GM19043 (cell line): ENCODE measurements at regions not wholly inside any gene's neighbourhood (a gene's known extent, or its start where the extent isn't known, plus 50 kb on each side); places are given as distances from the start of the nearest gene placed in this dataset.

Experiments used
- ATAC-seq: cut with Tn5 transposase; IDR thresholded peaks from one replicate; pipeline ENCODE4 v1.9.1; 2021; ENCODE audit warnings: low read depth; ENCODE audit not compliant: unreplicated experiment

DNA sequence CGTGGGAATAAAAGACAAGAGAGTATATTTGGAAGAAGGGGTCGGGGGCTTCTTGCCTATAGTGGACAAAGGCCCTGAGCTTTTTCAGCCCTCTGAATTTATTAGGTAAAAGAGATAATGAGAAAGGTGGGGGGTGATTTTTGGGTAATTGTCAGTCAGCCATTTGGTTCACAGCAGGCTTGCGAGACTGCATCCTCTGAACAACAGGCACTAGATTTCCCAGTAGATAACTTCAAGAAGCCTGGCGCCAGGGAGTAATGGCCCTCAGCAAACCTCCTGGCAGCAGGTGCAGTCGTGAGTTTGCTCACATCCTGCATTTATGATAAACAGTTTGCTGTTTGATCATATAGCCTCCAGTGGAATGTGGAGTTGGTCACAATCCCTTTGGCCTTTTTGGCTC, 609.0 kb downstream of the DHX35 start:
- no peak for ATAC-seq

DNA sequence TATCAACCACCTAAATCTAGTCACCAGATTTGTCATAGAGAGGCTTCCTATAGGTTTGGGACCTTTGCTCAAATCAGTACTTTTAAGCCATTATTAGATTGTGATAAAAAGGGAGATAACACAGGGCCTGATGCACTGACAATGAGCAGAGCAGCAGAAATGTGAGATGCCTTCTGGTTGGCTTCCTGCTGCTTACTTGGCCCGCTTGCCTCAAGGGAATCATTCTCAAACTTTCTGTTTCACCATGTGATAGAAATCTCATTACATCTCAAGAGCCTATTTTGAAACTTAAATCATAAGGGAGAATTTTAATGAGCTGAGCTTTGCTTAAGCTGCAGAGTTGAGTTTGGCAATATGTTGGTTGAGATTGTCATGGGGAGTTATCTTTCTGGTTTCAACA, 606.0 kb downstream of the DHX35 start:
- ATAC-seq, result peak; percentile 80

GRCh38 chr20:39563349-39563748, 601.2 kb downstream of the DHX35 start:
- no peak for ATAC-seq

DNA sequence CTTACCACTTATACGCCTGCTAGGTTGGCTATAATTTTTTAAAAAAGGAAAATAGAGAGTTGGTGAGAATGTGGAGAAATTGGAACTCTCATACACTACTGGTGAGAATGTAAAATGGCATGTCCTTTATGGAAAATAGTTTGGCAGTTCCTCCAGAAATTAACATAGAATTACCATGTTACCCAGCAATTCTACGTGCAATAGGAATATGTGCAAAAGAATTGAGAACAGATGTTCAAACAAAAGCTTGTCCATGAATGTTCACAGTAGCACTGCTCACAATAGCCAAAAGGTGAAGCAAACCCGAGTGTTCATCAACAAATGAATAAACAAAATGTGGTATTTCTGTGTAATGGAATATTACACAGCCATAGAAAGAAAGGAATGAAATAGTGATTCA, 592.2 kb downstream of the DHX35 start:
- no peak for ATAC-seq

- ATAC-seq, result no peak
Measured at GRCh38 chr20:39553120-39553519, 591.0 kb downstream of the DHX35 start.

DNA sequence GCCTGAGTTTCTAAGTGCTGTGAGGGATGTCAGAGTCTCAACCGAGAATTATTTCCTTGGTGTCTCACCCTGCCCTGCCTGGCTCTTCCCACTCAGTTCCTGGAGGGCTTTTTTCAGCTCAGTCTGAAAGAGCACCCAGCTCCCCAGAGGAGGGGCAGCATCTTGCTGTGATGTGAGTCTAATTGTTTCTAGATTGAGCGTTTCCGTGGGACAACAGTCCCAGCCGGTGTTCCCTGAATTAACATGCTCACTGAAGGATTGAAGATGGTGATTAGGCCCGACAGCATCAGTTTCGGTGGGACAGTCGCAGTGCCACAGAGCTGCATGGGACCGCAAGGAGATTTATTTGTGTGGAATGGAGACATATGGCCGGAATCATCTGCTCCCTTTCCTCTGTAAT, 587.6 kb downstream of the DHX35 start:
- no peak for ATAC-seq

- ATAC-seq, result no peak
Measured at GRCh38 chr20:39547546-39548408, 585.6 kb downstream of the DHX35 start.

DNA sequence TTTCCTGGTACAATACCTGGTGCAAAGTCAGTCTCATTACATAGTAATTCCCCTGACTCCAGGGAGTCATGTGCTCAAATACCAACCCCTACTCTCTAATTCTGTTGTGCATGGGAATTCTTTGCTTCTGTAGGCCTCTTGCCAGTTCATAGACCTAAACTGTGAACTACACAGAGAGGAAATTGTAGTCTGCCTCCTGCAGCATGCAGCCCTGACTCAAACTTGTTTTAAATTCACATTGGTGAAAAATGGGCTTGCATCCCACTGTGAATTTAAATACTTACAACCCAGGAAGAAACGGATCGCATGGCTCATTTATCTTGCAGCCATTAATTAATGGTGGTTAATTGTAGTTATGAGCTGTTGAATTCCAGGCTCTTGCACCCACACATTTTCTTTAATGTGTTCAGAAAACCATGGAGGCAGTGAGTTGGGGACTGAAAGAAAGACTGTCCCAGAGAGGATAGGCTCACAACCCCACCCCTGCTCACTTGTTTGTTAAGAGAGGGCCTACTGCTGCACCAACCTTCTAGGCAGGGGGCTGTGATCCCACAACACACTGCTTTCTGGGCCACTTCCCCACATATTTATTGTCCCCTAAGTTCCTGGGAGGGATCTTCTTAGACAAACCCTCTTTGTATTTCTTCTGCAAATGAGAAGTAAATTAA, 579.1 kb downstream of the DHX35 start:
- no peak for ATAC-seq

GRCh38 chr20:39538317-39538716, 576.2 kb downstream of the DHX35 start:
- ATAC-seq, result no peak

DNA sequence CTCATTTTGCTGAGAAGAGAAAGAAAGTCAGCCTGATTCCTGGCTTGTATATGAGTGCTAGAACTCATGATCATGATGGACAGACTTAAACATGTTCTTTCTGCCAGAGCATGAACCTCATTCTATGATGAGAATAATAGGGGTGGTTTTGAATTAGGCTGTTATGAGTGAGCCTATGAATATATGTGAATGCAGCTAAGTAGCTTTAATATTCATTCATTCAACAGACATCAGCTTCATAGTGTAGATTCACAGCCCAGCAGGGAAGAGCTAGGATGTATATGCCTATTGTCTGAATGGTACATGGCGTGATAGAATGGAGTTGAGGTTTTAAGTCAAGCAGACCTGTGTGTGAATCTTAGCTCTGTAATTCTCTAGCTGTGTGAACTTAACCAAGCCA, 573.2 kb downstream of the DHX35 start:
- ATAC-seq, result no peak

GRCh38 chr20:39534846-39535245, 572.7 kb downstream of the DHX35 start:
- ATAC-seq, result no peak

GRCh38 chr20:39533858-39534257, 571.7 kb downstream of the DHX35 start:
- ATAC-seq, result no peak

- no peak for ATAC-seq
Measured at GRCh38 chr20:39532205-39532604, 570.1 kb downstream of the DHX35 start.

- ATAC-seq, result no peak
Measured at GRCh38 chr20:39528436-39528835, 566.3 kb downstream of the DHX35 start.

DNA sequence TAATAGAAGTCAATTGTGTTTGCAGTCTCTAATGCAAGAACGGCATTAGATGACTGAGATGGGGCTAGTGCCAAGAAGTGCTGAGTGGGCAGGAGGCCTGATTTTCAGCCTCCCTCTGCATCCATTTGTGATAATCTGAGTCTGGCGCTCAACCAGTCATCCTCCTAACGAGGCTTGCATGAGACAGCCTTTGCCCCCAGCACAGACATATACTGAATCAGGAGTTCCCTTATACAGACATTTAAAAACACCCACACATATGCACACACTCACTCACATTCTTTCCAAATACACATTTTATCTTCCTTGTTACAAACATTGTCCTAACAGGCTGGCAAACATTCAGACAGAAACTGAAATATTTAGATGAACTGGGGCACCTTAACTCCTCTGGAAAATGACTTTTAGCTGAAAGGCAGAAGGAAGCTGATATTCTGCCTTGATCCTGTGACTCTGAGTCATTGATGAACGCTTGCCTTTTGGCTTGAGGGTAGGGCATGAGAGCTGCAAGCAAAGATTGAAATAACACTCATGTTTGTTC, 562.3 kb downstream of the DHX35 start:
- ATAC-seq, result no peak

GRCh38 chr20:39523405-39523804, 561.3 kb downstream of the DHX35 start:
- no peak for ATAC-seq

GRCh38 chr20:39518654-39519053, 556.5 kb downstream of the DHX35 start:
- ATAC-seq, result no peak

DNA sequence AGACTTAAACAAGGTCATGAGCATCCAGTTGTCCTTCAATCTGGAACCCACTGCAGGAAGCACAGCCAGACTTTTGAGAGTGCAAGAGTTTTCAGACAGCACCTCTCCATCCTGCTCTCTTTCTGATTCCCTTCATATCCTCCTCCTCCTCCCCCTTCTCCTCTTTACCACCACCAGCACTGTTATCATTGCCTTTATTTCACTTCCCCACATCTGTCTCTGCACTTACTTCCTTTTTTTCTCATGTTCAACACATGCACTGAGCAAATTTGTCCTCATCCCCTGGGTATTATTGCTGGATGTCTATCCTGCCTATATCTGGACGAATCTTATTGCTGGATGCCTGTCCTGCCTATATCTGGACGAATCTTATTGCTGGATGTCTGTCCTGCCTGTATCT, 554.8 kb downstream of the DHX35 start:
- no peak for ATAC-seq

GRCh38 chr20:39504710-39505094, 542.6 kb downstream of the DHX35 start:
- no peak for ATAC-seq

DNA sequence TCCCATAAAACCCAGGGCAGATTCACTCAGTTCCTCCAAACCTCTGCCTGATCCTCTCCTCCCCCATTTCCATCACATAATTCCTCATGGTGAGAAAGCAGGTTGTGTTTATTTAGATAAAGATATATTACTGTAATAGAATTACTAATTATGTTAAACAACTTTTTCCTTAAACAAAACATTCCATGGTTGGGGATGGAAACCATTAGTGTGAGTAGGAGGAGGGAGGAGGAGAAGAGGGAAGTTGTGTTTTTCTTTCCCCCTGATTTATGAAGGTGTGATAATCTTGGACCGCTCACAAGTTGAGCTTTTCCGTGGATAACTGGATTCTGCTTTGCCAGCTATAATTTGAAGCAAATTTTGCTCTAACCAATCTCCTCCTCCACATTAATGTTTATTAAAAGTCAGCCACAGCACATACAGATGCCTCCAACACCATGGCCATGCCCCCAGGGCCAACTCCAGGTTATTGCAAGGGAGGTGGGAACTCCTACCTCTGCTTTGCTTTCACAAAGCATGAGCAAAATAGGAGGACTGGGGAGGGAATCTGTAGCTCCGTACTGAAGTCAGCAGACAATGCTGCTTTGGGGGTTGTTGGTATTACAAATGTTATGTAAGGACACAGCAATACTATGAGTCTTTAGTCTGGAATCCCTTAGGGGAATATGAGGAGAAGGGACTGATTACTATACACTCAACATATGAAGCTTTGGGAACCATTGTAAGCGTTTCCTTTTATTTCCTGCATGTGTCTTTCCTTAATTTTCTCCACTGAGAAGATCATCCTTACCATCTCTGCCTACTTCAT, 542.0 kb downstream of the DHX35 start:
- no peak for ATAC-seq

DNA sequence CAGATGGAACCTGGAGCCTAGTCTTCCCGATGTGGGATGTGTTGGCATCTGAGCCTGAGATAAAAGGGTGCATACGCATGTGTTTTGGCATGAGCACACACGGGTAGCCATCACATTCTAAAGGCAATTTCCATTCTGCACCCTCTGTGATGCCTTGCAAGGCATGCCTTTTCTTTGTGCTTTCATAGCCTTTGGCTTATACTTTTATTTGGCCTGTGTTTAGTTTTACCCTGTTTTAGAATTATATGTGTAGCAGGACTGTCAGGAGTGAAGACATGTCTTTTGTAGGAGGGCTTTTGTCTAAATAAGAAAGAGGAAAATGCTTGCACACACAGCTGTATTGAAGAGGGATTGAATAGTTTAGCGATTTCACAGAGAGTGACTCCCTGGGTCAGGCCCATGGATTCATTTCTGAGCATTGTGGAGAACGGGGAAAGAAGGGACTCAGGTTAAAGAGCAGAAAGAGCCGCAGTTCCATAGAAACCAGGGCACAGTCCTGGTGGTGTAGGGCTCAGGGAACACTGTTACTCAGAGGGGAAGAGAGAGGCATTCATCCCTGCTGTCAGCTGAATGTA, 530.2 kb downstream of the DHX35 start:
- no peak for ATAC-seq
